ENCODE measurements at regions not wholly inside any gene's neighbourhood (a gene's known extent, or its start where the extent isn't known, plus 50 kb on each side); places are given as distances from the start of the nearest gene placed in this dataset.

DNA sequence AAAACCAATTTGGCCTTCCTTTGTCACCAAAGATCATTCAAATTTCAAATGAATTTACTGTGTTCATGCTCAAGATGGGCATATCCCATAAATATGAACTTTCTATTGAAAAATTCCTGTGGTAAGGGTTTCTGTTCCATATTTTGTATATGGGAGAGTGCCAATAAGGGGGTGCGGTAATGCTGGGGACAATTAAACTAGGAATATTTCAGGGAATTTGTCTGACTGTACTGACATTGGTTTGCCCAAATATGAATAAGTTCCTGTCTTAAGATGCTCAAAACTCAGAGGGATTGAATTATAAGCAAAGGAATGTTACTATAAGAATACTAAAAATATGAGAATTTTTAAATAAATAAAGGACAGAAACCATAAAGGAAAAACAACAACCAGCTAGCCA lies 553.0 kb upstream of the MARCKS start:
- ChIA-PET POLR2A (no interaction called here), CTCF (interaction anchor here (1.4 kb wide), 1 partner anchor 575 kb away, joined by 3 read pairs; no protein-coding TSS in a partner anchor)
- no peaks in the 10 kb centered on the region for H3K9me3 ChIP-seq (replicated peaks; ENCODE audit: control insufficient read depth, insufficient read depth, low read length)
- intact Hi-C loops (cut with micrococcal nuclease) (no loop called here), dilution Hi-C loops (cut with MboI; ENCODE audit: extremely low pct_ligation_motif_present, low sequenced_read_pairs) (no loop called here)
- DNase-seq (ENCODE audit: low read depth, low spot score) = no peak
- TF ChIP-seq EZH2 (IDR thresholded peaks at IDR 0.05; ENCODE audit: borderline replicate concordance, low read depth, low read length, severe bottlenecking) = no peak
- no peak for TF ChIP-seq MYC (IDR thresholded peaks at IDR 0.05; ENCODE audit: low read depth, low read length)
- TF ChIP-seq GATA2 (IDR thresholded peaks at IDR 0.05; ENCODE audit: insufficient read depth, insufficient read length, low read depth, low read length) = no peak
- TF ChIP-seq POLR2A (IDR thresholded peaks at IDR 0.05; ENCODE audit: low read depth, low read length) = no peak
- no peak for TF ChIP-seq FOS (IDR thresholded peaks at IDR 0.05; ENCODE audit: borderline replicate concordance, insufficient read depth, low read length)
- TF ChIP-seq POLR2AphosphoS5 (IDR thresholded peaks at IDR 0.05; ENCODE audit: insufficient read depth, low read depth, low read length) = no peak
- no peak for TF ChIP-seq JUN (IDR thresholded peaks at IDR 0.05; ENCODE audit: borderline replicate concordance, insufficient read depth, insufficient read length, low read depth)
- TF ChIP-seq, protein P1, sequence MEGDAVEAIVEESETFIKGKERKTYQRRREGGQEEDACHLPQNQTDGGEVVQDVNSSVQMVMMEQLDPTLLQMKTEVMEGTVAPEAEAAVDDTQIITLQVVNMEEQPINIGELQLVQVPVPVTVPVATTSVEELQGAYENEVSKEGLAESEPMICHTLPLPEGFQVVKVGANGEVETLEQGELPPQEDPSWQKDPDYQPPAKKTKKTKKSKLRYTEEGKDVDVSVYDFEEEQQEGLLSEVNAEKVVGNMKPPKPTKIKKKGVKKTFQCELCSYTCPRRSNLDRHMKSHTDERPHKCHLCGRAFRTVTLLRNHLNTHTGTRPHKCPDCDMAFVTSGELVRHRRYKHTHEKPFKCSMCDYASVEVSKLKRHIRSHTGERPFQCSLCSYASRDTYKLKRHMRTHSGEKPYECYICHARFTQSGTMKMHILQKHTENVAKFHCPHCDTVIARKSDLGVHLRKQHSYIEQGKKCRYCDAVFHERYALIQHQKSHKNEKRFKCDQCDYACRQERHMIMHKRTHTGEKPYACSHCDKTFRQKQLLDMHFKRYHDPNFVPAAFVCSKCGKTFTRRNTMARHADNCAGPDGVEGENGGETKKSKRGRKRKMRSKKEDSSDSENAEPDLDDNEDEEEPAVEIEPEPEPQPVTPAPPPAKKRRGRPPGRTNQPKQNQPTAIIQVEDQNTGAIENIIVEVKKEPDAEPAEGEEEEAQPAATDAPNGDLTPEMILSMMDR (IDR thresholded peaks at IDR 0.05; ENCODE audit: extremely low read depth in 1 of 2, insufficient read depth in 1 of 2, low read depth in 1 of 2, low read length in 2 of 2) = no peak
- TF ChIP-seq, protein P2, sequence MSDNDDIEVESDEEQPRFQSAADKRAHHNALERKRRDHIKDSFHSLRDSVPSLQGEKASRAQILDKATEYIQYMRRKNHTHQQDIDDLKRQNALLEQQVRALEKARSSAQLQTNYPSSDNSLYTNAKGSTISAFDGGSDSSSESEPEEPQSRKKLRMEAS (IDR thresholded peaks at IDR 0.05; ENCODE audit: insufficient read depth, insufficient read length) = no peak
- no peaks in the 10 kb centered on the region for H3K36me3 ChIP-seq (ENCODE audit: control insufficient read depth in 2 of 2, extremely low read depth in 1 of 2, insufficient read depth in 2 of 2, low read length in 2 of 2)
- no peak overlapping the region for H2AFZ ChIP-seq (ENCODE audit: low read depth, low read length)
- H3K4me3 ChIP-seq (replicated peaks in 1 of 3; ENCODE audit: insufficient read depth in 1 of 3, low read depth in 1 of 3, low read length in 3 of 3) = no peak overlapping the region
- no peak overlapping the region for H3K9ac ChIP-seq (replicated peaks; ENCODE audit: extremely low read depth, insufficient read depth, low read length)
- no peaks in the 10 kb centered on the region for H3K4me1 ChIP-seq (ENCODE audit: control insufficient read depth, extremely low read depth, insufficient read depth, low read length)
- no peak for FAIRE-seq
- H3K79me2 ChIP-seq (ENCODE audit: control insufficient read depth, insufficient read depth, low read length) = no peaks in the 10 kb centered on the region
- no peak overlapping the region for H3K4me2 ChIP-seq (ENCODE audit: insufficient read depth, low read length)
- H3K9me1 ChIP-seq (replicated peaks; ENCODE audit: control insufficient read depth, extremely low read depth, insufficient read depth, low read length) = no peaks in the 10 kb centered on the region
- H4K20me1 ChIP-seq (replicated peaks; ENCODE audit: control insufficient read depth, extremely low read depth, insufficient read depth, low read length) = no peaks in the 10 kb centered on the region
- no peaks in the 10 kb centered on the region for H3K27me3 ChIP-seq (ENCODE audit: control insufficient read depth in 2 of 2, insufficient read depth in 2 of 2, low read length in 2 of 2)
- BruUV-seq (replicated peaks) = no TSS peak
- no peak overlapping the region for H3K27ac ChIP-seq (ENCODE audit: insufficient read depth, low read depth, low read length)

Measured in endothelial cell of umbilical vein (primary cell).